Mesothelial cell of epicardium (in vitro differentiated cells): ENCODE measurements at regions not wholly inside any gene's neighbourhood (a gene's known extent, or its start where the extent isn't known, plus 50 kb on each side); places are given as distances from the start of the nearest gene placed in this dataset.

ENCODE experiments used
- DNase-seq, 2 experiments: peaks; one replicate each; pipeline ENCODE4 v3.0.0; 2021; ENCODE audit warnings: low spot score in 2 of 2; ENCODE audit not compliant: unreplicated experiment in 2 of 2
- H3K27ac Mint-ChIP-seq: 2 replicates; pipeline ENCODE4 v1.8.0; 2021; ENCODE audit warnings: mixed read lengths
- H3K27me3 Mint-ChIP-seq: 2 replicates; pipeline ENCODE4 v1.8.0; 2021; ENCODE audit warnings: low read depth, mixed read lengths
- H3K36me3 Mint-ChIP-seq: 2 replicates; pipeline ENCODE4 v1.8.0; 2021; ENCODE audit warnings: mixed read lengths
- H3K4me1 Mint-ChIP-seq: 2 replicates; pipeline ENCODE4 v1.8.0; 2021; ENCODE audit warnings: mixed read lengths
- H3K4me3 Mint-ChIP-seq: 2 replicates; pipeline ENCODE4 v1.8.0; 2021; ENCODE audit warnings: mild to moderate bottlenecking, moderate library complexity, mixed read lengths
- H3K9me3 Mint-ChIP-seq: 2 replicates; pipeline ENCODE4 v1.8.0; 2021; ENCODE audit warnings: mixed read lengths
- TF ChIP-seq, protein P1 (sequence below): fragments of 200-600 bp; sonication (generic); IDR thresholded peaks from one replicate; pipeline ENCODE4 v1.5.0; 2021; ENCODE audit warnings: antibody characterized with exemption; ENCODE audit not compliant: unreplicated experiment

DNA sequence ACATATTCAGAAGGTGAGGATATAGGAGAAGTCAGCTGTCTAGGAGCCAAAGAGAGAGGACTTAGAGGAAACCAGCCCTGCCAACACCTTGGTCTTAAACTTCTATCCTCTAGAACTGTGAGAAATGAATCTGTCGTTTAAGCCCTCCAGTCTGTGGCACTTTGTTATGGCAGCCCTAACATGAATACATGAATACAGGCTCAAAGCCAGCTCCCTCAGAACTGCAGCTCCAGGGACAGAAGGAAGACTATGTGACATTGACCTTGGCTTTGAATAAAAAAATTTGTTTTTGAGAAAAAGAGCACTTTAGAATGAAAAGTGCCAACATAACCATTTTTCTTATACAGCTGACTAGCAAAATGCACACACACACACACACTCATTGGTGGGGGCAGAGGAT is 110.9 kb upstream of the ATP2B2 start:
- no peak for DNase-seq
- Mint-ChIP-seq H3K9me3 (peaks cover 26% of the 10 kb centered on the region), H3K36me3 (no peaks in the 10 kb centered on the region), H3K27ac (no peak overlapping the region), H3K27me3 (peaks cover 37% of the 10 kb centered on the region), H3K4me1 (no peaks in the 10 kb centered on the region), H3K4me3 (no peak overlapping the region)
- TF ChIP-seq, protein P1, sequence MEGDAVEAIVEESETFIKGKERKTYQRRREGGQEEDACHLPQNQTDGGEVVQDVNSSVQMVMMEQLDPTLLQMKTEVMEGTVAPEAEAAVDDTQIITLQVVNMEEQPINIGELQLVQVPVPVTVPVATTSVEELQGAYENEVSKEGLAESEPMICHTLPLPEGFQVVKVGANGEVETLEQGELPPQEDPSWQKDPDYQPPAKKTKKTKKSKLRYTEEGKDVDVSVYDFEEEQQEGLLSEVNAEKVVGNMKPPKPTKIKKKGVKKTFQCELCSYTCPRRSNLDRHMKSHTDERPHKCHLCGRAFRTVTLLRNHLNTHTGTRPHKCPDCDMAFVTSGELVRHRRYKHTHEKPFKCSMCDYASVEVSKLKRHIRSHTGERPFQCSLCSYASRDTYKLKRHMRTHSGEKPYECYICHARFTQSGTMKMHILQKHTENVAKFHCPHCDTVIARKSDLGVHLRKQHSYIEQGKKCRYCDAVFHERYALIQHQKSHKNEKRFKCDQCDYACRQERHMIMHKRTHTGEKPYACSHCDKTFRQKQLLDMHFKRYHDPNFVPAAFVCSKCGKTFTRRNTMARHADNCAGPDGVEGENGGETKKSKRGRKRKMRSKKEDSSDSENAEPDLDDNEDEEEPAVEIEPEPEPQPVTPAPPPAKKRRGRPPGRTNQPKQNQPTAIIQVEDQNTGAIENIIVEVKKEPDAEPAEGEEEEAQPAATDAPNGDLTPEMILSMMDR: no peak

- no peaks in the 10 kb centered on the region for H3K36me3 Mint-ChIP-seq
- H3K27me3 Mint-ChIP-seq: peaks cover 46% of the 10 kb centered on the region
- TF ChIP-seq, protein P1: no peak
- no peak for DNase-seq
- no peak overlapping the region for H3K27ac Mint-ChIP-seq
- H3K9me3 Mint-ChIP-seq: peaks cover under 1% of the 10 kb centered on the region
- H3K4me1 Mint-ChIP-seq: no peaks in the 10 kb centered on the region
- H3K4me3 Mint-ChIP-seq: no peak overlapping the region
Measured at GRCh38 chr3:10619989-10620832, 114.8 kb upstream of the ATP2B2 start.

DNA sequence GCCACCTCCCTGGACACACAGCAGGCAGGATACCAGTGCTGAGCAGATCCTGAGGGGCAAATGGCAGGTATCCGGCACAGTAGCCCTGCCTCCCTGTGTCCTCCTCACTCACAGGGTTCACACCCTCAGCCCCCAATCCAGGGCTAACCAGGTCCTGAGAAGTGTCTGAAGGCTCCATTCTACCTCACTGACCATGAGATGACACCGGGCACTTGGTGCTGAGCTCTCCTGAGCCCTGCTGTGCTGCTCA is 115.4 kb upstream of the ATP2B2 start:
- no peaks in the 10 kb centered on the region for H3K4me1 Mint-ChIP-seq
- H3K27ac Mint-ChIP-seq: no peak overlapping the region
- H3K27me3 Mint-ChIP-seq: peaks cover 46% of the 10 kb centered on the region
- DNase-seq: no peak
- H3K9me3 Mint-ChIP-seq: no peaks in the 10 kb centered on the region
- H3K36me3 Mint-ChIP-seq: no peaks in the 10 kb centered on the region
- TF ChIP-seq, protein P1: no peak
- H3K4me3 Mint-ChIP-seq: no peak overlapping the region

DNA sequence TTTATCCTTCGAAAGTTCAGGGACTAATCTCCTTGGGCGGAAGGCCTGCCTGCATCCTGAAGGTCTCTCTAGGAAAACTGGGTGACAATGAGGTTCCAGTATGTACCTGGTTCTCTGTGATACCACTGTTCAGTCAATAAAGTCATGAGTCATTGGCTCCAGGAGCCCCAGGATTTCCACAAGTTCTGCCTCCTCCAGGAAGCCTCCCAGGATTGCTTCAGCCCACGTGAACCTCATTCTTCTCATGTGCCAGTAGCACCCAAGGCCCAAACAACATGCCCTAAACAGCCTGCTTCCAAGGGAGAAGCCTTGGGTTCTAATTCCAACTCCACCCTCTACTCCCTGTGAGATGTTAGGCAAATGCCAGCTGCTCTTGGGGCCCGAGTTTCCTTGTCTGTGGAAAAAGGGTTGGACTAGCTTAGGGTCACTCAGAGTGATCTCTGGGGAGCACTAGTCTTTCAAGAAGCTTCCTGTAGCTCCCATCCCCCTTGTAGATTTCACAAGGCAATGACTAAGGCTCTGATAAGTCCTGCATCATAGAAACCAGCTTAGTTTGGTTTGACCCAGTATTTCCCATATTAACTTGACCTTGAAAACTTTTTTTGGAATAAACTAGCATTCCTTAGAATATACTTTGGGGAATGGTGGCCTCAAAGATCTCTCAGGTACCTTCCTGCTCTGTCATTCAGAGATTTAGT is 118.3 kb upstream of the ATP2B2 start:
- TF ChIP-seq, protein P1: no peak
- Mint-ChIP-seq H3K36me3 (no peaks in the 10 kb centered on the region), H3K4me1 (no peaks in the 10 kb centered on the region), H3K4me3 (no peak overlapping the region), H3K9me3 (no peaks in the 10 kb centered on the region), H3K27me3 (peaks cover 30% of the 10 kb centered on the region), H3K27ac (no peak overlapping the region)
- DNase-seq: no peak

GRCh38 chr3:10625323-10625722 is 119.9 kb upstream of the ATP2B2 start:
- H3K27ac Mint-ChIP-seq: no peak overlapping the region
- no peak overlapping the region for H3K4me3 Mint-ChIP-seq
- no peaks in the 10 kb centered on the region for H3K36me3 Mint-ChIP-seq
- H3K27me3 Mint-ChIP-seq: peaks cover 21% of the 10 kb centered on the region
- DNase-seq: no peak
- TF ChIP-seq, protein P1: no peak
- no peaks in the 10 kb centered on the region for H3K4me1 Mint-ChIP-seq
- no peaks in the 10 kb centered on the region for H3K9me3 Mint-ChIP-seq
